HL-60 (cell line): ENCODE measurements at regions not wholly inside any gene's neighbourhood (a gene's known extent, or its start where the extent isn't known, plus 50 kb on each side); places are given as distances from the start of the nearest gene placed in this dataset.

Experiments
- DNase-seq, 2 experiments: peaks; one replicate each; pipeline ENCODE4 v3.0.0-alpha.2; 2010 to 2020; ENCODE audit warnings: low read depth in 1 of 2, low spot score in 1 of 2
- H3K27ac ChIP-seq: fragments of 250-450 bp; sonication (Bioruptor Pico); replicated peaks from 2 replicates; pipeline ENCODE4 v1.5.1; 2020; ENCODE audit warnings: mild to moderate bottlenecking, moderate library complexity
- H3K27me3 ChIP-seq: fragments of 250-450 bp; sonication (Bioruptor Pico); 2 replicates; pipeline ENCODE4 v1.5.1; 2021; ENCODE audit warnings: mild to moderate bottlenecking, moderate library complexity; ENCODE audit not compliant: insufficient read depth, poor library complexity, severe bottlenecking
- H3K4me3 ChIP-seq: replicated peaks from 2 replicates; pipeline ENCODE4 v1.5.1; 2011; ENCODE audit warnings: mild to moderate bottlenecking, control low read depth, low read length; ENCODE audit not compliant: insufficient read depth
- CTCF ChIP-seq: IDR thresholded peaks from one replicate; pipeline ENCODE4 v1.5.1; 2011; ENCODE audit warnings: low read length, control low read depth, inconsistent platforms; ENCODE audit not compliant: insufficient read depth
- GABPA ChIP-seq: IDR thresholded peaks from 2 replicates; pipeline ENCODE4 v1.6.1; 2012; ENCODE audit warnings: low read depth
- POLR2AphosphoS5 ChIP-seq: IDR thresholded peaks from 2 replicates; pipeline ENCODE4 v1.6.1; 2012; ENCODE audit warnings: low read depth
- REST ChIP-seq: IDR thresholded peaks from 2 replicates; pipeline ENCODE4 v1.6.1; 2012; ENCODE audit warnings: low read depth; ENCODE audit not compliant: insufficient replicate concordance
- SPI1 ChIP-seq: IDR thresholded peaks from 2 replicates; pipeline ENCODE4 v1.6.1; 2012; ENCODE audit warnings: low read depth, mild to moderate bottlenecking, borderline replicate concordance

- DNase-seq, result no peak
- TF ChIP-seq REST (no peak), POLR2AphosphoS5 (no peak), GABPA (no peak), CTCF (no peak), SPI1 (no peak)
- no peak overlapping the region for H3K27ac ChIP-seq
- no peaks in the 10 kb centered on the region for H3K27me3 ChIP-seq
- H3K4me3 ChIP-seq, result no peak overlapping the region
These were observed 507.3 kb upstream of the MGMT start for GRCh38 chr10:128959746-128960145.

- Histone ChIP-seq H3K27ac (no peak overlapping the region), H3K4me3 (no peak overlapping the region), H3K27me3 (no peaks in the 10 kb centered on the region)
- no peak for DNase-seq
- no peak for TF ChIP-seq SPI1
- TF ChIP-seq CTCF, result no peak
- TF ChIP-seq POLR2AphosphoS5, result no peak
- no peak for TF ChIP-seq REST
- no peak for TF ChIP-seq GABPA
These were observed 506.5 kb upstream of the MGMT start for GRCh38 chr10:128960517-128960916.

GRCh38 chr10:128962182-128962581 is 504.9 kb upstream of the MGMT start:
- Histone ChIP-seq H3K4me3 (no peak overlapping the region), H3K27me3 (no peaks in the 10 kb centered on the region), H3K27ac (no peak overlapping the region)
- no peak for DNase-seq
- no peak for TF ChIP-seq POLR2AphosphoS5
- no peak for TF ChIP-seq SPI1
- no peak for TF ChIP-seq GABPA
- TF ChIP-seq REST, result no peak
- no peak for TF ChIP-seq CTCF
